SHP77 (cell line): ENCODE measurements at regions not wholly inside any gene's neighbourhood (a gene's known extent, or its start where the extent isn't known, plus 50 kb on each side); places are given as distances from the start of the nearest gene placed in this dataset.
"Not testable (repeated sequence)": the region's sequence is repeated elsewhere in the genome, so short reads cannot be mapped to it uniquely, and the experiment has no call there.

Experiments used
- DNase-seq, 2 experiments: peaks; one replicate each; lab custom pipeline; 2025; lab: John Stamatoyannopoulos, UW

DNA sequence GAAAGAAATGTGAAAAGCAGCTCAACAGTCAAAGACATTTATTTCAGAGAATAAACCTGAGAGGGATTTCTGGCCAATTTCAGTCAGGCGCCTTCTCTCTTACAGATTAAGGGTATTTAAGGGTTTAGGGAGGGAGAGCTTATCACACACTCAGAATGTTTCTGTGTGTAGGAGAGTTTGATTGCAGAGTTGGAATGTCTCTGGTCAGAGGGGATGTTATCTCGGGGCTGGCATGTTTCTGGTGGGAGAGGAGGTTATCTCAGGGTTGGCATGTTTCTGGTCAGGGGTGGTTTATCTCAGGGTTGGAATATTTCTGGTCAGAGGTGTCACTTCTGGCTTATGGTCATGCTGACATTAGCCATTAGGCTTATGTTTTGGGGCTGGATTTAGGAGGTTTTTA is 1920.5 kb upstream of the PCDH7 start:
- DNase-seq = no peak

DNA sequence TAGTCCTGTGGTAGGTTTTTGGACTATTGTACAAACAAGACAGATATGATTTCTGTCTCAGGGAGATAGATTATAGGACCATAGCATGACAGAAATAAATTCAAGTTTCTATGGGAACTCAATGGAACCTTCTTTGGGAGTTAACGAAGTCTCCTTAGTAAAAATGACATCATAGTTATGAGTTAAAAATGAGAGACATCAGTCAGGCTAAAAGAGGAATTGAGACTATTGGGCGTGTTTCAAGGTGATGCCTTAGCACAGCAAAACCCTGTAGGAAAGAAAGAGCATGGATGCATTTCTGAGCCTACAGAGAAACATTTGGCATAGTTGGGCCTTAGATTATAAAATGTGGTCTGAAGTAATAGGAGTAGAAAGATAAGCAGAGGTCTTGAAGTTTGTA is 1909.1 kb upstream of the PCDH7 start:
- DNase-seq = no peak

DNA sequence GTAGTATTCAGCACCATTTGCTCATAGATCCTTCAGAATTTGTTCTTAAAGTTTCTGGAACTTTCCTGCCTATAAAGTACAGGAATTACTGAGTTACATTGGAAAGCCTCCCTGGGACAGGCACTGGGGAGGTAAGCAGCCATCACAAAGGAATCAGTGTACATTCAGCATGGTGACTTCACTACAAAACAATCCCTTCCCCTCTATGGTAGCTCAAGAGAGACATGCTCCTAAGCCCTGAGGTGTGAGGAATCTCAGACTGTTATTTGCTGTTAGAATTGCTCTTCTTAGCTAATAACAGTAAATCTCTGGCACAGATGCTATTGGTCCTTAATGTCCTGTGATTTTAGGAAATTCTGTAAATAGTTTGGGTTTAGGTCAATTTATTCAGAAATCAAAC is 1898.0 kb upstream of the PCDH7 start:
- no peak for DNase-seq

DNA sequence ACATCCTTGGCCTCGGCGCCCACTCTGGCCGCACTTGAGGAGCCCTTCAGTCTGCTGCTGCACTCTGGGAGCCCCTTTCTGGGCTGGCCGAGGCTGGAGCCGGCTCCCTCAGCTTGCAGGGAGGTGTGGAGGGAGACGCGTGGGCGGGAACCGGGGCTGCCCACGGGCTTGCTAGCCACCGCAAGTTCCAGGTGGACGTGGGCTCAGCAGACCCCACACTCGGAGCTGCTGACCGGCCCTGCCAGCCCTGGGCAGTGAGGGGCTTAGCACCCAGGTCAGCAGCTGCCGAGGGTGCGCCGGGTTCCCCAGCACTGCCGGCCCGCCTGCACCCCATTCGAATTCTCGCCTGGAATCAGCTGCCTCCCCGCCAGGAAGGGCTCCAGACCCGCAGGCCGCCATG is 1892.3 kb upstream of the PCDH7 start:
- no peak for DNase-seq

DNA sequence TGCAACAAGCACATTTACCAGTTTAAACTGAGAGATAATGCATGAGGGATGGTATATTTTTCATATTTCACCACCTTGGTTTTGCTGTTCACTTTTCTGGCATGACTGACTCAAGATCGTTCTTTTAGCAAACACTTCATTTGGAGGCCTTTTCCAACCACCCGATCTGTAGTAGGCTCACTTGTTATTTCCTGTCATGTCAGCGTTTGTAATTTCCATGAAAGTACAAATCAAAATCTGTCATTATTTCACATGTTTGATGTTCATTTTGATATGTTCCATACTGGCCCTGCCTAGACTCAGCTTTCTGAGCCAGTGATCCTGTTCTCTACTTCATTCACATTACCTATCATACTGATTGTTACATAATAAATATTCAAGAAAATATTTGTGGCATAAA is 1888.3 kb upstream of the PCDH7 start:
- no peak for DNase-seq

- DNase-seq = no peak
Observed at GRCh38 chr4:28832444-28832843, 1887.7 kb upstream of the PCDH7 start.

- DNase-seq = no peak
Observed at GRCh38 chr4:28834120-28834519, 1886.0 kb upstream of the PCDH7 start.

- DNase-seq = no peak
Observed at GRCh38 chr4:28835501-28835900, 1884.7 kb upstream of the PCDH7 start.

DNA sequence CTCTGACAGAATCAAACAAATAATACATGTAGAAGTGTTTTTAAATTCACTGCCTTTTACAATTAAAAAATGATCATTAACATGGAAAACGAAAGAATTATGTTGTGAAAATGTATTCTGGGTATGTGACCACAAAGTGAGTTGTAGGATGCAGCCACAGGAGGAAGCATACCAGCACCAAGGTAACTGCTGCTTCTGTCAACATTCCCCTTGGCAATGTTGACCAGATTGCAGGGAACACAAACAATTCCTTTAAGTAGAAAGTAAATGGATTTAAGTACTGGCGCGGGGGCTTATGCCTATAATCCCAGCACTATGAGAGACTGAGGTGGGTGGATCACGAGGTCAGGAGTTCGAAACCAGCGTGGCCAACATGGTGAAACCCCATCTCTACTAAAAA is 1877.9 kb upstream of the PCDH7 start:
- no peak for DNase-seq

GRCh38 chr4:28845158-28845557 is 1875.0 kb upstream of the PCDH7 start:
- no peak for DNase-seq

DNA sequence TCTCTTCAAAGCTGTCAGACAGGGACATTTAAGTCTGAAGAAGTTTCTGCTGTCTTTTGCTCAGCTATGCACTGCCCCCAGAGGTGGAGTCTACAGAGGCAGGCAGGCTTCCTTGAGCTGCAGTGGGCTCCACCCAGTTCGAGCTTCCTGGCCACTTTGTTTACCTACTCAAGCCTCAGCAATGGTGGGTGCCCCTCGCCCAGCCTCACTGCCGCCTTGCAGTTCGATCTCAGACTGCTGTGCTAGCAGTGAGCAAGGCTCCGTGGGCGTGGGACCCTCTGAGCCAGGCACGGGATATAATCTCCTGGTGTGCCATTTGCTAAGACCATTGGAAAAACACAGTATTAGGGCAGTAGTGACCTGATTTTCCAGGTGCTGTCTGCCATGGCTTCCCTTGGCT is 1863.1 kb upstream of the PCDH7 start:
- DNase-seq = not testable (repeated sequence)

GRCh38 chr4:28868841-28869240 is 1851.3 kb upstream of the PCDH7 start:
- no peak for DNase-seq

DNA sequence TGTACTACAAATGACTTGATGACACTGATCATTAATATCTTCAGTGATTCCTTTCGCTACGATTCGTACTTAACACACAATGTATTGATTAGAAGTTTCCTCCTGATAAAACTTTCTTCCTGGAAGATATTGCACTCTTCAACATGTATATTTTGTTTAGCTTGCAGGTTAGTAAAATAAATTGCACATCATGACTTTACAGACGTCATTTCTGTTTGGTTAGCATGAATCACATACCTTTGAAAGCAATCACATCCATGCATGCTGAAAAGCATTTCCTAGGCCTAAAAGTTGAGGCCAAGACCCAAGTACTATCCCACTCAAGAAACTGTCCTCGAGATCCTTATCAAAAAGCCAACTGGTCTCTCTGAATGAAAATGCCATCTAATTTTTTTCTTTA is 1841.0 kb upstream of the PCDH7 start:
- DNase-seq = no peak

DNA sequence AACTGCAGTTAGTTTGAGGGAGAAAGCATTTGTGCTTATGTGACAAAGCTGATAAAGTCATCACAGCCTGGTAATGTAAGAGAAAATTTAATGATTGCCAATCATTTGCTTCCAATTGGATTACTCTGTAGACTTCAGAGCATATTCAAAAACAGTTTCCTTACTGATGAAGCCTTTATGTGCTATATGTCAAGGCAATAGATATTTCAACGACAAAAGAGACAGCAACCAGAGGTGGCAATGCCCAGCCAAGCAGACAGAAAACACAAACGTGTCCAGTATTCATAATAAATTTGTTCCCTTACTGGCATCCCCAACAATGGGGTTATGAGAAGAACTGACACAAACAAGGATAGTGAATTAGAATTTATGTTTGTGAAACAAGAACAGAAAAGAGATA is 1840.3 kb upstream of the PCDH7 start:
- no peak for DNase-seq

DNA sequence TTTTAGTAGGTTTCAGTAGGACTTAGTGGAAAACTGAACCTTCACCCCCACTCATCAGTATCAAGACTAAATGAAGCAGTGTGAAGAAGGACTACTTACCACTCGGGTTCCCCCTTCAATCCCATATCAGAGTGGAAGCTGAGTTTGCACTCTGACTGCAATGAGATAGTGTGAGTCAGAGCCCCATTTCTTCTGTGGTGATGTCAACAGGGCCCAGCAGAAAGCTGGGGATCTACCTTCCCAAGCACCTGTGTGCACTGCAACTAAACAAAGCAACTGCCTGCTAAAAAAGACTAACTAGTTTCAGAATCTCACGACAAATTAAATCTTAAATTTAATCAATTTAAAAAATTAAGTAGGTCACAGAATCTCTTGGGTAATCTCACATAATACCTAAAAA is 1837.0 kb upstream of the PCDH7 start:
- DNase-seq = no peak

DNA sequence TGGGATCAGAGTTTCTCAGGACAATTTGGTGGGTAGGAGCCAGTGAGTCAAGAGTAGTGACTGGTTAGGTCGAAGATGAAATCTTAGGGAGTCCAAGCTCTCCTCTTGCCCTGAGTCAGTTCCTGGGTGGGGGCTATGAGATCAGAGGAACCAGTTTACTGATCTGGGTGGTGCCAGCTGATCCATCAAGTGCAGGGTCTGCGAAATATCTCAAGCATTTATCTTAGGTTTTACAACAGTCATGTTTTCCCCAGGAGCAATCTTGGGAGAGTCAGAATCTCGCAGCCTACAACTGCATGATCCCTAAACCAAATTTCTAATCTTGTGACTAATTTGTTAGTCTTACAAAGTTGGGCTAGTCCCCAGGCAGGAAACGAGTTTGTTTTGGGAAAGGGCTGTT is 1833.2 kb upstream of the PCDH7 start:
- no peak for DNase-seq

DNA sequence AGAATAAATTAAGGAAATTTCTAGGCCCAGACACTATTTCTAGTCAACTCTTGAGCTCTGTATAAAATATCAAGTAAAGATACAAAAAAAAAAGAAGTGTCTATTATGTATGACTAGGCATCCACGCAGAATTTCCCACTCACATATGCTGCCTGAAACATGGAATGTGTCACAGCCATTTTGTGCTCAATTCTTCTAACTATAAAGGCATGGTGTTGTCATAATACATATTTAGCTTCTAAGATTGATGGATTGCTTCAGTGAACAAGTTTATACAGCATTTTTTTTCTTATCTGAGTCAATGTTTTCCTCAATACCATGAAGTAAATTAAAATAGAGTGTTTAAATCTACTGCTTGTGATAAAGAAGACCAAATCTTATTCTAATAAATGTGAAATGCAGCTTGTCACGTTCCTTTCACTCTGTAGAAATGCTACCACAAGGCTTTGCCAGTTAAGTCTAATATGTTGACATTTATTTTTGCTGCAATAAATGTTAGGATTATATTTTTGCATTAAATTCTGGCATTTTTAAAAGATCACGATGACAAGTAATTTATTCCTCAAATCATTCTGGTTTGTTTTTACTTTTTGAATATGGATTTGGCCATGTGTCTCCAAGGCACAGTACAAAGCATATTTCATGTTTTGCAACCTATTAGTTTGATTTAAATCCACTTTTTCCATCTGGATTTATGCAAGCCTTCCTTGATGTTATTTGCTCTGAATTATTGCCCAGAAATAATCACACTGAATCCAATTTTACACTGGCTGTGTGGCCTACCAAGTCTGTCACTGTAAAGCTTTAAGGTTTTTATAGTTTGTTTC is 1829.0 kb upstream of the PCDH7 start:
- no peak for DNase-seq

- no peak for DNase-seq
Observed at GRCh38 chr4:28913466-28913865, 1806.7 kb upstream of the PCDH7 start.

DNA sequence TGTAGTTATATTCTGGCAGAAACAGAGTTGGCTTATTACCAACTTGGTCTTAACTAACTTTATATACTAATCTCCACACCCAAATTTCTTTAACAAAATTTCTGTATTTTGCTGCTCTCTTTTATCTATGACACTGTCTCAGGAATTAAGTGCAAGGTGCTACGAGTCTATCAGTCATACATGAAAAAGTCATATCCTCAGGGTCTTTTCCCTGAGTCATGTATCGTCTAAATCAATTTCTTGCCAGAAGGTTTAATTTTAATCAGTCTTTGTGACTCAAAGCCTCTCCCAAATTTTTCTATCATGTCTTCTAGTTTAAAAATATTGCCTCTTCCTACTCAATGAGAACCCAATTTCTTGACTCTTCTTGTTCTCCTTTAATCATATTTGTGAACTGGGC is 1803.6 kb upstream of the PCDH7 start:
- DNase-seq = no peak

- DNase-seq = no peak
Observed at GRCh38 chr4:28918871-28919270, 1801.3 kb upstream of the PCDH7 start.

DNA sequence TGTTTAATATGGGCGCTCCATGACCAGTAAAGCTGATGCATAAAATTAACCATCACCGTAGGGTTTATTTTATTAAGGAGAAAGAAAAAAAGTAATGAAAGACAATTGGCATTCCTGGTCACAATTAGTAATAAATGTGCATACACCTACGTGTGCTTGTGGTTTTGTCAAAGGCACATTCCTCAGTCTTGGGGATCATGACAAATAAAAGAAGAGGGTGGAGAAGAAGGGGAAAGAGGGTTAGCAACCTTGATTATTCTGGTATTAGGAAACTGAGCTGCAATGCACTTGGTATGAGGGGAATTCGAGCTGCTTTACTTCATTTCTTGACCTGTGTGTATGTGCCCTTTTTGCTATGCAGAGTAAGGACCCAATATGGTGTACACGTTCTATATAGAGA is 1798.3 kb upstream of the PCDH7 start:
- no peak for DNase-seq

DNA sequence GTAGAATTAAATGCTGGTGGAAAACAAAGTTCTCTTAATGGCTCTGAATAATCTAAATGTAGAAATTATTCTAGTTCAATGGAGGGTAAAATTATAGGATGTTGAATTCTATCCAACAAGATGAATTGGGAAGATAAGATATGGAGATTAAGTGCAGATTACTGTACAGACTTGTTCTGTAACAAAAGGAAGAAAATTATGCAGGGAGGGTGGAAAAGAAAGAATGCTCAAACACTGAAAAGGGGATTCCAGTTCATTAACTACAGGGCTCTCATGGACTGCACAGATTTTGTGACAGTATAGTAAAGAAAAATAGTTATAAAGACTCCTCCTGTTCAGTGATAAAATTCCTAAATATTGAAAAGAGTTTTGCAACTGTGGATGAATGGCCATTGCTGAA is 1794.0 kb upstream of the PCDH7 start:
- DNase-seq = no peak

DNA sequence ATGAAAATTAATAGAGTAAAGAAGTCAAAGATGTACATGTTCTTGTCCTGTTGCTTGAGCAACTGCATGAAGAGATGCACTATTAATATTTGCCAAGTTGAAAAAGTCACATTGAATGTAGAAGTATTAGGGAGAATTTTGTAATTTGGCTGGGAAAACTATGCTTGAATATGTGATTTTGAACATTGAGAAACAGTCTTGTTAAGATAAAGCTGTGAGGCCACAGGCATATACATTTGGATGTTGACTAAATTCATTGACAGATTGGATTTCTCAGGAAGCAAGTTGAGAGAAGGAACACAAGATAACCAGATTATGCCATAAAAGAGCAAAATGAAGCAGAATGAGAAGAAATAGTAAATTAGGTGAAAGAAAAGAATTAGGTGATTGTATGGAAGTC is 1777.5 kb upstream of the PCDH7 start:
- no peak for DNase-seq

GRCh38 chr4:28947374-28947773 is 1772.8 kb upstream of the PCDH7 start:
- DNase-seq = no peak
